ENCODE measurements at regions not wholly inside any gene's neighbourhood (a gene's known extent, or its start where the extent isn't known, plus 50 kb on each side); places are given as distances from the start of the nearest gene placed in this dataset.
"Not testable (repeated sequence)": the region's sequence is repeated elsewhere in the genome, so short reads cannot be mapped to it uniquely, and the experiment has no call there.

DNA sequence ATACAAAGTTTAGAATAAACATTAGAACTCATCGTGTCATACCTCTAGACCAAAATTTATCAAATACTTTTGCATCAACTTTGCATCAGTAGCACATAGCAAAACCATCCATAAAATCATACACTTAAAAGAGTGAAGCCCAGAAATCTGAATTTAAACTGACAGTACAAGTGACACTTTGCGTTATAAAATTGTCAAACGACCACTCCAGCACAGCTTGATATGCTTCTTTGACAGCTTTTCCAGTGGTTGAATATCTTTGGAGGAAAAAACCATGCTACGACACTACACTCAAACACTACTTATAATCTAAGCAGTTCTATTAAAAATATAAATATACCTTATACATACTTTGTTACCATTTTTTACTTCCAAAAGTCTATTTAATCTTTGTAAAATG, 1644.4 kb downstream of the STIM2 start:
- no peak for DNase-seq (ENCODE audit: low read depth)
- no peak overlapping the region for H3K4me3 ChIP-seq (ENCODE audit: low read length)
- TF ChIP-seq, protein P1, sequence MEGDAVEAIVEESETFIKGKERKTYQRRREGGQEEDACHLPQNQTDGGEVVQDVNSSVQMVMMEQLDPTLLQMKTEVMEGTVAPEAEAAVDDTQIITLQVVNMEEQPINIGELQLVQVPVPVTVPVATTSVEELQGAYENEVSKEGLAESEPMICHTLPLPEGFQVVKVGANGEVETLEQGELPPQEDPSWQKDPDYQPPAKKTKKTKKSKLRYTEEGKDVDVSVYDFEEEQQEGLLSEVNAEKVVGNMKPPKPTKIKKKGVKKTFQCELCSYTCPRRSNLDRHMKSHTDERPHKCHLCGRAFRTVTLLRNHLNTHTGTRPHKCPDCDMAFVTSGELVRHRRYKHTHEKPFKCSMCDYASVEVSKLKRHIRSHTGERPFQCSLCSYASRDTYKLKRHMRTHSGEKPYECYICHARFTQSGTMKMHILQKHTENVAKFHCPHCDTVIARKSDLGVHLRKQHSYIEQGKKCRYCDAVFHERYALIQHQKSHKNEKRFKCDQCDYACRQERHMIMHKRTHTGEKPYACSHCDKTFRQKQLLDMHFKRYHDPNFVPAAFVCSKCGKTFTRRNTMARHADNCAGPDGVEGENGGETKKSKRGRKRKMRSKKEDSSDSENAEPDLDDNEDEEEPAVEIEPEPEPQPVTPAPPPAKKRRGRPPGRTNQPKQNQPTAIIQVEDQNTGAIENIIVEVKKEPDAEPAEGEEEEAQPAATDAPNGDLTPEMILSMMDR (IDR thresholded peaks at IDR 0.05; ENCODE audit: insufficient read depth, low read depth, low read length, missing control alignments), result no peak

GRCh38 chr4:28508636-28509035, 1648.0 kb downstream of the STIM2 start:
- no peak overlapping the region for H3K4me3 ChIP-seq (ENCODE audit: low read length)
- no peak for DNase-seq (ENCODE audit: low read depth)
- TF ChIP-seq, protein P1 (IDR thresholded peaks at IDR 0.05; ENCODE audit: insufficient read depth, low read depth, low read length, missing control alignments), result no peak

GRCh38 chr4:28514766-28515165, 1654.1 kb downstream of the STIM2 start:
- H3K4me3 ChIP-seq (ENCODE audit: low read length); DNase-seq (ENCODE audit: low read depth): not testable (repeated sequence)

DNA sequence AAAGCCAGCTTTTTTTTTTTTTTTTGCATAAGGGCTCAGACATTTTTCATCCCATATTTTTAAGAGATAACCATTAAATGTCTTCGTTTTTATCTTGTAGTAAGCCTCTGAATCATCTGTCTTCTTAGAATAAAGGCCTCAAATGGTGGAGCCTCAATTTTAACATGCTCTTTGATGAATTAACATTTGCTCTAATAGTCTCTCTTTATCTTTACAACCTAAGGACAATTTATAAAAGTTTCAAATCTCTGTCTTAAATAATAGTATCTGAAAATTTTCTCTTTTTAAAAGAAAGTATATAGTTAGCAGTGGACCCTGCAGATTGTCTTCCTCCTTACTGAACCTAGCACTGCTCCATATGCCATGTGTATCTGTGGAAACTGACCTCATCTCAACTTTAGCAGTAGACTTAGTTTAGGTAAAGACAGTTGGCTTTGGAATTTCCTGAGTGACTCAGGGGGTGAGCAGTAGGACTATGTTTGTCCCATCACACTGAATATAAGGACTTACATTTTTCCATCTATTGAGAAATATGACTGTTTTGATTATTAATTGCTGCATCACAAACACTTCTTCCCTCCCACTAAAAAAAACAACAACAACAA, 1658.0 kb downstream of the STIM2 start:
- TF ChIP-seq, protein P1 (IDR thresholded peaks at IDR 0.05; ENCODE audit: insufficient read depth, low read depth, low read length, missing control alignments), result no peak
- H3K4me3 ChIP-seq (ENCODE audit: low read length), result no peak overlapping the region
- DNase-seq (ENCODE audit: low read depth), result peak; percentile 50

DNA sequence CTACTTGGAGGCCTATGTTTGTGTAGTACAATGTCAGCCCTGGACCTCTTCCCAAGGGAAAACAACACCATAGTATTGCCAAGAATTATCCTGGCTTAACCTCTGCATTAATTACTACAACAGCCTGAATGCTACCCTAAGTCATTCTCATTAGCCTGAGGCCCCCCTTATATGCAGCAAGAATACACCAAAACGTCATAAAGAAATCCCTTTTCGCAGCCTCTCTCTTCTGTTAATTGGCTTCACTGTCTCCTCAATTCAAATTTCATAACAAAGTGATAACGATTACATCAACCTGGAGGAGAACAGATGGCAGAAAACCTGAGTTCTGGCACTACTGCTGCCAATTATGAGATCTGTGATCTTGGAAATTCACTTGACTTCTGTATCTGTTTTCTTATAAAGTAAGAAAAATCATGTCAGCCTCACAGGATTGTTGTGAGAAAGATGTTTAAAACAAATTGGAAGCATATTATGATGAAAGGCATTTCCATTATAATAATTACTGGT, 1663.1 kb downstream of the STIM2 start:
- H3K4me3 ChIP-seq (ENCODE audit: low read length), result no peak overlapping the region
- DNase-seq (ENCODE audit: low read depth), result no peak
- TF ChIP-seq, protein P1 (IDR thresholded peaks at IDR 0.05; ENCODE audit: insufficient read depth, low read depth, low read length, missing control alignments), result no peak

GRCh38 chr4:28536124-28536523, 1675.5 kb downstream of the STIM2 start:
- TF ChIP-seq, protein P1 (IDR thresholded peaks at IDR 0.05; ENCODE audit: insufficient read depth, low read depth, low read length, missing control alignments), result no peak
- no peak for DNase-seq (ENCODE audit: low read depth)

DNA sequence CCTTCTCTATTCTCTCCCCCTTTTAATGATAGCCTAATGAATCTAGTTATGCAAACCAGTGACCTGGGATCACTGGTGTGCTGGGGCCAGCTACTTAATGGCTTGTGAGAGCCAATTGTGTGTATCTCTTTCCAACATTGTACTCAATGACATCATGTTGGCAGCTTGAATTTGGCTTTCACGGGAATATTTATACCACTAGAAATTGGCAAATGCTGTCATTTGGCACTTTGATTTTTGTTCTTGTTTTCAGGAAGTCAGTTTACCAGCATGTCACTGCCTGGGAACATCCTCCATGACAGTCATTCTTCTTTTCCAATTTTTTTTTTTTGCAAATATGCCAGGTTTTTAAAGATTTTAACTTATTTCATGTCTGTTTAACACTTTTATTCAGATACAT, 1685.3 kb downstream of the STIM2 start:
- H3K4me3 ChIP-seq (ENCODE audit: low read length), result no peak overlapping the region
- no peak for DNase-seq (ENCODE audit: low read depth)
- TF ChIP-seq, protein P1 (IDR thresholded peaks at IDR 0.05; ENCODE audit: insufficient read depth, low read depth, low read length, missing control alignments), result no peak

More at GRCh38 chr4:28536124-28536523, 1675.5 kb downstream of the STIM2 start:
- H3K4me3 ChIP-seq (ENCODE audit: low read length), result no peak overlapping the region
